BLaER1 treated with 17β-estradiol and CSF1 and Interleukin-3, amounts not matched to agents 10 nM and 100 nM (cell line): ENCODE measurements at regions not wholly inside any gene's neighbourhood (a gene's known extent, or its start where the extent isn't known, plus 50 kb on each side); places are given as distances from the start of the nearest gene placed in this dataset.
"Not testable (repeated sequence)": the region's sequence is repeated elsewhere in the genome, so short reads cannot be mapped to it uniquely, and the experiment has no call there.

ENCODE experiments used
- H3K27ac ChIP-seq, 11 experiments: shearing (Covaris generic); formaldehyde crosslinking; 2 replicates each; pipeline ENCODE4 v1.8.1; 2022
- H3K27me3 ChIP-seq, 11 experiments: shearing (Covaris generic); formaldehyde crosslinking; 2 replicates each; pipeline ENCODE4 v1.8.1; 2022
- H3K36me3 ChIP-seq, 11 experiments: shearing (Covaris generic); formaldehyde crosslinking; 2 replicates each; pipeline ENCODE4 v1.8.1; 2022
- H3K4me1 ChIP-seq, 10 experiments: shearing (Covaris generic); formaldehyde crosslinking; 2 replicates each; pipeline ENCODE4 v1.8.1; 2022
- H3K4me2 ChIP-seq, 11 experiments: shearing (Covaris generic); formaldehyde crosslinking; 2 replicates each; pipeline ENCODE4 v1.8.1; 2022
- H3K4me3 ChIP-seq, 10 experiments: shearing (Covaris generic); formaldehyde crosslinking; 2 replicates each; pipeline ENCODE4 v1.8.1; 2022
- H3K9ac ChIP-seq, 11 experiments: shearing (Covaris generic); formaldehyde crosslinking; 2 replicates each; pipeline ENCODE4 v1.8.1; 2022
- H3K9me3 ChIP-seq, 11 experiments: shearing (Covaris generic); formaldehyde crosslinking; replicated peaks in 1 of 11; 2 replicates each; pipeline ENCODE4 v1.8.1; 2022
- H4K20me1 ChIP-seq, 11 experiments: shearing (Covaris generic); formaldehyde crosslinking; 2 replicates each; pipeline ENCODE4 v1.8.1; 2022
- Cebpa-rat ChIP-seq, 11 experiments: shearing (Covaris generic); IDR thresholded peaks; 2 replicates each; pipeline ENCODE4 v1.8.1; 2022

DNA sequence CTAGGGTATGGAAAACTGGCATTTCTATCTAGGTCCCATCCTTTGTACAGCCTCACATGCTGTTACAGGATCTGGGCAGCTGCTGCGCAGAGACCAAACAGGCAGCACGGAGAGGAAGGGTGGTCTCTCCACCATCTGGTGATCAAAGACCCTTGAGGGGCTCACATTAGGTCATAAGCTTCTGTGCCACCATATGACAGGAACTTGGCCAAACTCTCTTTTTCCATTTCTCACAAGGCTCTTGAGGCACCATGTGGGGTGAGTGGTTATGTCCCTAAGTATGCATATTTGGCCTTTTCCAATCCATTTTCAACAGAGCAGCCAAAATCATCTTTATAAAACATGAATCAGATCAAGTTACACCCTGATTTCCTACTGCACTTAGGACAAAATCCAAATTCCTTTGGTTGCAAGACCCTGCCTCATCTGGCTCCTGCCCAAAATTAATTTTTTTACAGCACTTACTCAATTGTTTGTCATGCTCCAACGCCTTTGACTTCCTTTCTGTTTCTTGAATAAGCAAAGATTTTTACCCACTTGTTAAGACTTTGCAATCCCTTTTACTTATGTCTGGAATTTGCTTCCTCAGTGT, 730.0 kb downstream of the MAT2B start:
- TF ChIP-seq Cebpa-rat (IDR thresholded peaks at IDR 0.05), result no peak
- H3K27ac ChIP-seq, result peak overlapping the region in 8 of 11 experiments; percentile 21 to 65 (median 58); a peak in 14 of 22 replicates

DNA sequence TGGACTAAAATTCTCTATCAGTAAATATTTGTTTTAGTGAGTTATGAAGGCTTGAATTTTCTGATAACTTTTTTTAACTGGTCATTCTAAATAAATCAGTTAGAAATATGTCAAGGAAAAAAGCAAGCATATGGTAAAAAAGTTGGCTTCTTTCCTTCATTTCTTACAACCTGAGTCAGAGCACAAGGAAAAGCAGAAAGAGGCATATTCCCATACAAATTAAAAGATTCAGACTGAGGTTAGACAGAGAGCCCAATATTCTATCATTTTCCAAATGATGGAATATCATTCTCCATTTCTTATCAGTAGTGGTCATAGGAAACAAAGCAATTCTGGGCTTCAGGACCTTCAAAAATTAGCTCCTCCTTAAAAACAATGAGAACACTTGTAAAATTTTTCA, 732.1 kb downstream of the MAT2B start:
- H3K4me1 ChIP-seq, result peaks cover 15 to 36% (median 30%) of the 10 kb centered on the region in 10 experiments
- H3K27me3 ChIP-seq, result no peaks in the 10 kb centered on the region
- no peak overlapping the region for H3K9ac ChIP-seq
- H3K4me2 ChIP-seq, result no peak overlapping the region
- peaks cover 0 to 5% (median 0%) of the 10 kb centered on the region in 11 experiments; a peak in 1 of 22 replicates for H3K9me3 ChIP-seq
- H3K4me3 ChIP-seq, result no peak overlapping the region
- TF ChIP-seq Cebpa-rat (IDR thresholded peaks at IDR 0.05), result no peak
- H3K36me3 ChIP-seq, result no peaks in the 10 kb centered on the region
- H4K20me1 ChIP-seq, result no peaks in the 10 kb centered on the region
- no peak overlapping the region for H3K27ac ChIP-seq

More for the DNA sequence above, 730.0 kb downstream of the MAT2B start:
- no peaks in the 10 kb centered on the region for H4K20me1 ChIP-seq
- H3K9ac ChIP-seq, result peak overlapping the region in 3 of 11 experiments; percentile 9 to 32 (median 14); a peak in 3 of 22 replicates
- no peaks in the 10 kb centered on the region for H3K36me3 ChIP-seq
- H3K27me3 ChIP-seq, result no peaks in the 10 kb centered on the region
- H3K4me3 ChIP-seq, result no peak overlapping the region
- H3K9me3 ChIP-seq, result peaks cover 0 to 5% (median 0%) of the 10 kb centered on the region in 11 experiments; a peak in 1 of 22 replicates
- peaks cover 15 to 36% (median 30%) of the 10 kb centered on the region in 10 experiments for H3K4me1 ChIP-seq
- H3K4me2 ChIP-seq, result peak overlapping the region; percentile 59 to 82 (median 72)

DNA sequence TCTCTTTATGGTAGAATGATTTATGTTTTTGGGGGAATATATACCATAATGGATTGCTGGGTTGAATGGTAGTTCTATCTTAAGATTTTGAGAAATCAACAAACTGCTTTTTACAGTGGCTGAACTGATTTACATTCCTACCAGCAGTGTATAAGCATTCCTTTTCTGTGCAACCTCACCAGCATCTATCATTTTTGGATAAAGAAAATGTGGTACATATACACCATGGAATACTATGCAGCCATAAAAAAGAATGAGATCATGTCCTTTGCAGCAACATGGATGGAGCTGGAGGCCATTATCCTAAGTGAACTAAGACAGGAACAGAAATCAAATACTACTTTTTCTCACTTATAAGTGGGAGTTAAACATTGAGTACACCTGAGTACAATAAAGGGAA, 746.4 kb downstream of the MAT2B start:
- H3K27me3 ChIP-seq, H3K27ac ChIP-seq, H3K4me3 ChIP-seq, H4K20me1 ChIP-seq, H3K36me3 ChIP-seq, H3K4me2 ChIP-seq, H3K9ac ChIP-seq: not testable (repeated sequence)
- Histone ChIP-seq H3K4me1 (peaks cover 0 to 25% (median 22%) of the 10 kb centered on the region in 10 experiments; a peak in 18 of 20 replicates), H3K9me3 (peaks cover 16 to 41% (median 36%) of the 10 kb centered on the region in 11 experiments)

GRCh38 chr5:164253764-164254163, 748.3 kb downstream of the MAT2B start:
- no peaks in the 10 kb centered on the region for H3K36me3 ChIP-seq
- no peak for TF ChIP-seq Cebpa-rat (IDR thresholded peaks at IDR 0.05)
- peak overlapping the region in 7 of 11 experiments; percentile 7 to 53 (median 20); a peak in 6 of 22 replicates for H3K4me2 ChIP-seq
- H4K20me1 ChIP-seq, result no peaks in the 10 kb centered on the region
- H3K27ac ChIP-seq, result peak overlapping the region in 1 of 11 experiments; percentile 21; a peak in 1 of 22 replicates
- no peak overlapping the region for H3K9ac ChIP-seq
- H3K27me3 ChIP-seq, result no peaks in the 10 kb centered on the region
- H3K4me3 ChIP-seq, result no peak overlapping the region
- H3K4me1 ChIP-seq, result peaks cover 0 to 25% (median 22%) of the 10 kb centered on the region in 10 experiments; a peak in 18 of 20 replicates
- peaks cover 16 to 41% (median 36%) of the 10 kb centered on the region in 11 experiments for H3K9me3 ChIP-seq

GRCh38 chr5:164255598-164256213, 750.3 kb downstream of the MAT2B start:
- Histone ChIP-seq H3K9ac (no peak overlapping the region), H3K27me3 (no peaks in the 10 kb centered on the region), H3K27ac (peak overlapping the region in 3 of 11 experiments; percentile 28 to 59 (median 48); a peak in 4 of 22 replicates), H3K36me3 (no peaks in the 10 kb centered on the region), H3K4me3 (no peak overlapping the region), H4K20me1 (no peaks in the 10 kb centered on the region), H3K4me2 (peak overlapping the region in 7 of 11 experiments; percentile 25 to 56 (median 48); a peak in 8 of 22 replicates), H3K9me3 (peaks cover 16 to 41% (median 36%) of the 10 kb centered on the region in 11 experiments), H3K4me1 (peaks cover 0 to 25% (median 22%) of the 10 kb centered on the region in 10 experiments; a peak in 18 of 20 replicates)
- no peak for TF ChIP-seq Cebpa-rat (IDR thresholded peaks at IDR 0.05)

DNA sequence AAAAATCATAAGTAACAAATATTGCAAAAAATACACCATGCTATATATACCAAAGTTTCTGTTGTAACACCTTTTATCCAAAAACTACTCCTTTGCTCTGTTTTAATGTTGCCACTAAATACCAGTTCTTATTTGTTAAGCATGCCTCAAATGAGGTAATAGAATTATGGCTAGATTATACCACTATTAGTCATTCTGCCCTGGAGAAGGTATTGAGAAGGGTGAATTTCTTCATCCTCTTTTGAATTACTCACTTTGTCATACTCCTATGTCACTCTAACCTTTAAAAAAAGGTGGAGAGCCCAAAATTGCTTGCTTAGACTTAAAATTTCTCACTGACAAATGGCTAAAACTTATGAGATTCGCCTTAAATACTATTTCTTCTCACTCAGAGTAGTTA, 750.9 kb downstream of the MAT2B start:
- H4K20me1 ChIP-seq, result no peaks in the 10 kb centered on the region
- H3K4me3 ChIP-seq, result no peak overlapping the region
- H3K4me1 ChIP-seq, result peaks cover 0 to 25% (median 22%) of the 10 kb centered on the region in 10 experiments; a peak in 18 of 20 replicates
- H3K9me3 ChIP-seq, result peaks cover 16 to 41% (median 36%) of the 10 kb centered on the region in 11 experiments
- TF ChIP-seq Cebpa-rat (IDR thresholded peaks at IDR 0.05), result no peak
- H3K4me2 ChIP-seq, result no peak overlapping the region
- H3K27me3 ChIP-seq, result no peaks in the 10 kb centered on the region
- no peak overlapping the region for H3K9ac ChIP-seq
- H3K27ac ChIP-seq, result no peak overlapping the region
- no peaks in the 10 kb centered on the region for H3K36me3 ChIP-seq

GRCh38 chr5:164256954-164257353, 751.5 kb downstream of the MAT2B start:
- no peak overlapping the region for H3K27ac ChIP-seq
- no peak overlapping the region for H3K4me2 ChIP-seq
- H3K4me3 ChIP-seq, result no peak overlapping the region
- H3K4me1 ChIP-seq, result peaks cover 0 to 25% (median 22%) of the 10 kb centered on the region in 10 experiments; a peak in 18 of 20 replicates
- H4K20me1 ChIP-seq, result no peaks in the 10 kb centered on the region
- peaks cover 16 to 36% (median 31%) of the 10 kb centered on the region in 11 experiments for H3K9me3 ChIP-seq
- no peak for TF ChIP-seq Cebpa-rat (IDR thresholded peaks at IDR 0.05)
- H3K9ac ChIP-seq, result no peak overlapping the region
- no peaks in the 10 kb centered on the region for H3K36me3 ChIP-seq
- H3K27me3 ChIP-seq, result no peaks in the 10 kb centered on the region

DNA sequence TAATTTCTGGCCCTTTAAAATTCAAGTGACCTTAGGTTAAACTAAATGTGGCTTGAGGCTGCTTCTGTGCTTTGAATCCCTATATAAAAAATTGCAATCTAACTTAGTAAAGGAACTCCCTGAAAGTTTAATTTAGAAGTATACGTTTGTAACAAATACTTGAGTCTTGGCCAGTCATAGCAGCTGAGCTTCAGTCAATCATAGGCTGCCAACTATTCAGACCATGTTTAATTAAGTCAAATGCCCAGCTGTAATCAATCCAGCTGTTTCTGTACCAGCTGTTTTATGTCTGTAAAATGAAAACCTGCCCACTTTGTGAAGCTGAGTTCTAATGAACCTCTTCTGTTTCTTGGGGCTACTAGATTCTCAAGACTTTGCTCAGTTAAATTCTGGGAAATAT, 760.1 kb downstream of the MAT2B start:
- H4K20me1 ChIP-seq, result no peaks in the 10 kb centered on the region
- H3K4me2 ChIP-seq, result no peak overlapping the region
- no peak overlapping the region for H3K4me3 ChIP-seq
- peaks cover 0 to 8% (median 0%) of the 10 kb centered on the region in 11 experiments; a peak in 2 of 22 replicates for H3K9me3 ChIP-seq
- H3K36me3 ChIP-seq, result no peaks in the 10 kb centered on the region
- no peak overlapping the region for H3K9ac ChIP-seq
- no peak overlapping the region for H3K27ac ChIP-seq
- H3K27me3 ChIP-seq, result no peaks in the 10 kb centered on the region
- TF ChIP-seq Cebpa-rat (IDR thresholded peaks at IDR 0.05), result no peak
- H3K4me1 ChIP-seq, result no peaks in the 10 kb centered on the region

DNA sequence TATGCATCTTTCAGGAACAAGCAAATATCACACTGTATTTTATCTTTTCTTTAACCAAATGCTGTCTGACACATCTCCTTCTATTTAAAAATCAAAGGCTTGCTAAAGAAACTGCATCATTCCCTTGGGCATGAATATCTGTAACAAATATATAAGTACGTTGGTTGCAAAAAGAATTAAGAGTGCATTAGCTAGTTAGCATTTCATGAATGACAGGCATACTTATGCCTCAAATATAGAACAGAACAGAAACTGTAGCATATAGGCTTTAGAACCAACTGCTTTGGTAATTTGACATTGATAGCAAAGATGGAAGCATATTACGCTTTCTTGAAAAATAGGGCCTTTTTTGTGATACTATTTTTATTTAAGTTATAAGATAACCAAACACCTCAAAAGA, 761.2 kb downstream of the MAT2B start:
- H3K27me3 ChIP-seq, result no peaks in the 10 kb centered on the region
- no peak overlapping the region for H3K9ac ChIP-seq
- H3K4me1 ChIP-seq, result no peaks in the 10 kb centered on the region
- no peak overlapping the region for H3K4me2 ChIP-seq
- no peak overlapping the region for H3K4me3 ChIP-seq
- no peaks in the 10 kb centered on the region for H4K20me1 ChIP-seq
- H3K9me3 ChIP-seq, result peaks cover 0 to 8% (median 0%) of the 10 kb centered on the region in 11 experiments; a peak in 2 of 22 replicates
- no peak for TF ChIP-seq Cebpa-rat (IDR thresholded peaks at IDR 0.05)
- no peaks in the 10 kb centered on the region for H3K36me3 ChIP-seq
- no peak overlapping the region for H3K27ac ChIP-seq
